GM12875 (cell line): ENCODE measurements at regions not wholly inside any gene's neighbourhood (a gene's known extent, or its start where the extent isn't known, plus 50 kb on each side); places are given as distances from the start of the nearest gene placed in this dataset.

Source experiments
- H3K4me3 ChIP-seq: one replicate; pipeline ENCODE4 v1.5.1; 2011; ENCODE audit warnings: low read depth, low read length, control low read depth
- TF ChIP-seq, protein P1 (sequence below): IDR thresholded peaks from 2 replicates; pipeline ENCODE4 v1.5.1; 2011; ENCODE audit warnings: low read depth, mild to moderate bottlenecking, control low read depth, inconsistent platforms, low read length, moderate library complexity, borderline replicate concordance; ENCODE audit not compliant: insufficient read depth

DNA sequence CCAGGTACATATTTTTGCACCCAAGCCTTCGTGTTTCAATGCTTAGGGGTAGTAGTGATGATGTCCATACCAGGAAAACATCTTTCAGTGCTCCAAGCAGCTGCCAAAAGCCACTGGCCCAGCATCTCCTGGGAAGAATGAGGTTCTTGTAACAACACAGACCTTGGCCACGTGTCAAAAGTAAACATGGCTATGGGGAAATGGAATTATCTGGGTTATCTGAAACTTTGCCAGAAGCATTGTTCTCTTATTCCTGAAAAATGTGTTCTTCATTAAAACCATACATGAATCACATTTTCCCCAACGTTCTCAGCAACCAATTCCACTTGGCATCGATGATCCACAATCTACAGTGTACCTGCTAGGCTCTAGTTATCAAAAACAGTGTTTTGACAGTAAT, 524.2 kb upstream of the EEF2KMT start:
- H3K4me3 ChIP-seq: no peak overlapping the region
- TF ChIP-seq, protein P1, sequence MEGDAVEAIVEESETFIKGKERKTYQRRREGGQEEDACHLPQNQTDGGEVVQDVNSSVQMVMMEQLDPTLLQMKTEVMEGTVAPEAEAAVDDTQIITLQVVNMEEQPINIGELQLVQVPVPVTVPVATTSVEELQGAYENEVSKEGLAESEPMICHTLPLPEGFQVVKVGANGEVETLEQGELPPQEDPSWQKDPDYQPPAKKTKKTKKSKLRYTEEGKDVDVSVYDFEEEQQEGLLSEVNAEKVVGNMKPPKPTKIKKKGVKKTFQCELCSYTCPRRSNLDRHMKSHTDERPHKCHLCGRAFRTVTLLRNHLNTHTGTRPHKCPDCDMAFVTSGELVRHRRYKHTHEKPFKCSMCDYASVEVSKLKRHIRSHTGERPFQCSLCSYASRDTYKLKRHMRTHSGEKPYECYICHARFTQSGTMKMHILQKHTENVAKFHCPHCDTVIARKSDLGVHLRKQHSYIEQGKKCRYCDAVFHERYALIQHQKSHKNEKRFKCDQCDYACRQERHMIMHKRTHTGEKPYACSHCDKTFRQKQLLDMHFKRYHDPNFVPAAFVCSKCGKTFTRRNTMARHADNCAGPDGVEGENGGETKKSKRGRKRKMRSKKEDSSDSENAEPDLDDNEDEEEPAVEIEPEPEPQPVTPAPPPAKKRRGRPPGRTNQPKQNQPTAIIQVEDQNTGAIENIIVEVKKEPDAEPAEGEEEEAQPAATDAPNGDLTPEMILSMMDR: no peak

DNA sequence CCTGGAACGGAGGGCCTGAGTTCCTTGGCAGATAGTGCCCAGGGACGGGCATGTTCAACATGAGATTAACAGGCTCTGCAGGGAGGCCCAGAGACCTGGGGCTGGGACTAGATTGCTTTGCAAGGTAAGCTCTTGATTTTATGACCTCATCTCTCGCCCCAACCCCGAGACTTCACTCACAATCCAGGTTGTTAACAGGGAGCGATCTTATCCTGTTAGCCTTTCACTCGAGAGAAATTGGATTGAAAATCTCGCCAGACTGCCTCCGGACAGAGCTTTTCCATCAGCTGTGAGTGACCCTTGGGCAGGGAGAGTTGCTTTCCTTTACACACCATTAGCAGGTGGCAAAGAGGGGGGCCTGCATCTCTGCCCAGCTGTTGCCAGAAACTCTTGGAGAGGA, 521.7 kb upstream of the EEF2KMT start:
- no peak overlapping the region for H3K4me3 ChIP-seq
- TF ChIP-seq, protein P1: no peak

DNA sequence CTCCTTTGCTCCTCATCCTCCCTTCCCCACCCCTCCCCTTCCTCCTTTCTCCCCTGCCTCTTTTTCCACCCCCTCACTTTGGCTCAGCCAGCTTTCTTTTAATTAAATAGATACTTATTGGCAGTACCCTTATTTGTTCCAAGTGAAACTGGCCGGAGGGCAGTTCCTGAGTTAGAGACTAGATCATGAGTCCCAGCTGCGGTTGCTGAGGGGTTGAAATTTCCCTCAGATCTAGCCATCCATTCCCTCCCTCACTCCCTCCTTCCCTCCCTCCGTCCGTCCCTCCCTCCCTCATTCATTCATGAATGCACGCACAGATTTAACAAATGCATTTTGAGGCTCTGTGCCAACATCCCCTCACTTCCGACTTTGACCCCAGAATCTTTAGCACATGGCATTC, 519.2 kb upstream of the EEF2KMT start:
- H3K4me3 ChIP-seq: no peak overlapping the region

DNA sequence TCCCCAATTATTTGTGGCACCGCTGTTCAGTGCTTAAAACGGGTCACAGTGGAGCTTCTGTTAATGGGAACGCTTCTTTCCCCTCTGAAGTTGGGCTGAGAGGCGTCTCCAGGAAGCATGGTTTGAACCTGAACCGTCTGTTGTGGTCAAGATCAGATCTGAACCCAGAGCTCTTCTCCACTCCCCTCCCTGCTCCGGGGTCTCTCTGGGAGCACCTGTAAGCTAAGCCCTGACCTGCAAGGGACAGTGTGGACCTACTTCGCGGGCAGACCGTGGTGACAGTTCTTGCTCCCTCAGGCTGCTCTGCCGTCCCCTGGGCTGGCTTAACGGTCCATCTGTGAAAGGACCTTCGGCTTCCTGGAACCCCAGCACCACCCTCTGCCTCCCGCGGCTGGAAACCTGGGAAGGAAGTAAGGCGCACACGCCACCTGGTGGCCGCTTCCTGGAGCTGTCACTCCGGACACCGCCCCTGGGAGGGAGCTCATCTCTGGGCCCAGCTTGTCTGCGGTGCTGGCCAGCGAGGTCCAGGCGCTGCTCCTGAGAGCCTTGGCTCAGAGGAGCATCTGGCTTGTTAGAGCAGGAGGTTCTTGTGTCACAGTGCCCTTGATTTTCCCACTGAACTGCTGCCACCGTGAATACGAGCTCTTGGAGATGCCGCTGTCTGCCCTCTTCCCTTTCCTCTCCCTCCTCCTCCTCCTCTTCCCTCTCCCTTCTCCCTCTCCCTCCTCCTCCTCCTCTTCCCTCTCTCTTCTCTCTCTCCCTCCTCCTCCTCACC, 518.5 kb upstream of the EEF2KMT start:
- no peak overlapping the region for H3K4me3 ChIP-seq
- TF ChIP-seq, protein P1: peak; percentile 77

More for the DNA sequence above, 519.2 kb upstream of the EEF2KMT start:
- TF ChIP-seq, protein P1: no peak

DNA sequence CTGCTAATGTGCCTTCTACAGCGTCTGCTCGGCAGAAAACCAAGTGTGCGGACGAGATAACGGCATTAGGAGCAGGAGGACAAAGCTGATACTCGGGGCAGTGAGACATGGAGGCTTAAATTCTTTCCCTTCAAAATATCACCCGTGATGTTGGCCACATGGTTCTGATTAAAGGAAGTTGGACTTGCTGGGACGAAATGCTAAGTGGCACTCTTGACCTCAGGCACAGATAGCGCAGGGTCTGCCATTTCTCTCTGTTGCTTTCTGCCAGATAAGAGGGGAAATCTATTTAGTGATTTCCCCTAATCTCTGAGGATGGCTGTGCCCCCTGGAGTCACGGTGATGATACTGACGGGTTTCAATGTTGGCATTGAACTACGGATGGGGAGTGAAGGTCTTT, 509.6 kb upstream of the EEF2KMT start:
- TF ChIP-seq, protein P1: no peak
- H3K4me3 ChIP-seq: no peak overlapping the region

DNA sequence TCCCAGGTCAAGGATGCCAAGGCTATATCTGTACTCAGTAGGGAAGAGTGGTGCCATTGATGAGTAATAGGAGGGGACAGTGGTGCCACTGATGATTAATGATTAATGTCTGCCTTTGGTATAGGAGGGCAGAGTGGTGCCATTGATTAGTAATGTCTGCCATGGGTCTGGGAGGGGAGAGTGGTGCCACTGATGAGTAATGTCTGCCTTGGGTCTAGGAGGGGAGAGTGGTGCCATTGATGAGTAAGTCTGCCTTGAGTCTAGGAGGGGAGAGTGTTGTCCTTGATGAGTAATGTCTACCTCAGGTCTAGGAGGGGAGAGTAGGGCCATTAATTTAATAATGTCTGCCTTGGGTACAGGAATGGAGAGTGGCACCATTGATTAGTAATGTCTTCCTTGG, 507.8 kb upstream of the EEF2KMT start:
- TF ChIP-seq, protein P1: no peak
- no peak overlapping the region for H3K4me3 ChIP-seq

DNA sequence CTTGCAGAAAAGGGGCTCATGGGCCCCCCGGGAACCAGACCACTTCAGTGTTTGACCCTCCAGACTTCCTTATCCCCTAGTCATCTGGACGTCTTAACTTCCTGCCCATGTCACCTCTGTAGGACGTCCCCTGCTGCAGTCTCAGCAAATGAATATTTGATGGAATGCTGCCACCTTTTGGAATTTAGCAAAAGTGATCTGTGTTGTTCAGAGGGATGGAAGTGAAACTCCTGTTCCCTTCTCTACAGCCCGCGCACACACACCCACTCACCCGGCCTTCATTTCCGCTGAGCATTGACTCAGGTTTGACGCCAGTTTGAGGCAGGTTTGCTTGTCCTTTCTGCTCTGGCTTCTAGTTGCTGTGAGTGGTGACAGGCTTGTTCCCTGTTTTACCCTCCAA, 507.2 kb upstream of the EEF2KMT start:
- H3K4me3 ChIP-seq: no peak overlapping the region
- TF ChIP-seq, protein P1: no peak
